HEK293 (cell line): ENCODE measurements at regions not wholly inside any gene's neighbourhood (a gene's known extent, or its start where the extent isn't known, plus 50 kb on each side); places are given as distances from the start of the nearest gene placed in this dataset.

Experiments used
- CTCF ChIA-PET: fragments of 350-600 bp; formaldehyde crosslinking; extraction: SDS; loops from one replicate; lab custom pipeline; 2021; ENCODE audit warnings: antibody characterized with exemption; lab: Yijun Ruan, JAX
- POLR2A ChIA-PET: fragments of 300-600 bp; formaldehyde crosslinking; extraction: SDS; loops from one replicate; lab custom pipeline; 2020; ENCODE audit warnings: antibody characterized with exemption, inconsistent platforms; lab: Yijun Ruan, JAX
- H3K27ac ChIP-seq: fragments of 200-500 bp; sonication (Bioruptor generic); 2 replicates; pipeline ENCODE4 v1.5.1; 2014; ENCODE audit warnings: low read depth, low read length, control low read depth, inconsistent platforms; ENCODE audit errors: extremely low read depth
- H3K36me3 ChIP-seq, 2 experiments: fragments of 200-500 bp in 1 of 2; sonication (Bioruptor generic) in 1 of 2; 1 replicate in 1 of 2; 2 replicates in 1 of 2; pipeline ENCODE4 v1.5.1; 2014 to 2017; ENCODE audit warnings: inconsistent platforms in 2 of 2, low read length in 2 of 2; ENCODE audit not compliant: control insufficient read depth in 2 of 2, insufficient read depth in 1 of 2
- H3K4me1 ChIP-seq: fragments of 200-500 bp; sonication (Bioruptor generic); 2 replicates; pipeline ENCODE4 v1.5.1; 2014; ENCODE audit warnings: mild to moderate bottlenecking, low read length, inconsistent platforms; ENCODE audit not compliant: control insufficient read depth, insufficient read depth
- H3K4me3 ChIP-seq: 2 replicates; pipeline ENCODE4 v1.5.1; 2011; ENCODE audit warnings: low read depth, mild to moderate bottlenecking, control low read depth, low read length, moderate library complexity
- H3K9me3 ChIP-seq: fragments of 200-500 bp; sonication (Bioruptor generic); 2 replicates; pipeline ENCODE4 v1.5.1; 2014; ENCODE audit warnings: low read depth, low read length, inconsistent platforms; ENCODE audit not compliant: control insufficient read depth, insufficient read depth
- SETDB1 ChIP-seq: IDR thresholded peaks from one replicate; pipeline ENCODE4 v1.6.1; 2017; ENCODE audit warnings: mild to moderate bottlenecking, low read length, moderate library complexity, mixed read lengths; ENCODE audit not compliant: insufficient read length
- SP3 ChIP-seq: fragments of 450-650 bp; formaldehyde crosslinking; IDR thresholded peaks from 2 replicates; pipeline ENCODE4 v1.5.1; 2016; ENCODE audit warnings: missing biosample characterization, missing genetic modification characterization
- ZBTB20 ChIP-seq: fragments of 450-650 bp; formaldehyde crosslinking; IDR thresholded peaks from 2 replicates; pipeline ENCODE4 v1.5.1; 2016; ENCODE audit warnings: missing biosample characterization, missing genetic modification characterization
- ZBTB7A ChIP-seq: fragments of 450-650 bp; formaldehyde crosslinking; IDR thresholded peaks from 2 replicates; pipeline ENCODE4 v1.5.1; 2016; ENCODE audit warnings: low read depth, missing biosample characterization, missing genetic modification characterization
- ZNF121 ChIP-seq: fragments of 450-650 bp; formaldehyde crosslinking; IDR thresholded peaks from 2 replicates; pipeline ENCODE4 v1.5.1; 2016; ENCODE audit warnings: missing biosample characterization, missing genetic modification characterization
- ZNF132 ChIP-seq: fragments of 450-650 bp; formaldehyde crosslinking; IDR thresholded peaks from 2 replicates; pipeline ENCODE4 v1.5.1; 2017; ENCODE audit warnings: missing biosample characterization, missing genetic modification characterization, borderline replicate concordance
- ZNF133 ChIP-seq: fragments of 450-650 bp; formaldehyde crosslinking; IDR thresholded peaks from 2 replicates; pipeline ENCODE4 v1.5.1; 2016; ENCODE audit warnings: missing biosample characterization, missing genetic modification characterization
- ZNF169 ChIP-seq: fragments of 450-650 bp; formaldehyde crosslinking; IDR thresholded peaks from 2 replicates; pipeline ENCODE4 v1.5.1; 2016; ENCODE audit warnings: missing biosample characterization, missing genetic modification characterization
- ZNF211 ChIP-seq: fragments of 450-650 bp; formaldehyde crosslinking; IDR thresholded peaks from 2 replicates; pipeline ENCODE4 v1.5.1; 2016; ENCODE audit warnings: low read depth, missing biosample characterization, missing genetic modification characterization
- ZNF239 ChIP-seq: fragments of 450-650 bp; formaldehyde crosslinking; IDR thresholded peaks from 2 replicates; pipeline ENCODE4 v1.5.1; 2016; ENCODE audit warnings: missing biosample characterization, missing genetic modification characterization
- ZNF24 ChIP-seq: fragments of 450-650 bp; formaldehyde crosslinking; IDR thresholded peaks from 2 replicates; pipeline ENCODE4 v1.5.1; 2016; ENCODE audit warnings: missing biosample characterization, missing genetic modification characterization
- ZNF266 ChIP-seq: fragments of 450-650 bp; formaldehyde crosslinking; IDR thresholded peaks from 2 replicates; pipeline ENCODE4 v1.5.1; 2016; ENCODE audit warnings: missing biosample characterization, missing genetic modification characterization, low read depth
- ZNF302 ChIP-seq: fragments of 450-650 bp; formaldehyde crosslinking; IDR thresholded peaks from 2 replicates; pipeline ENCODE4 v1.5.1; 2016; ENCODE audit warnings: missing biosample characterization, missing genetic modification characterization, low read depth
- ZNF341 ChIP-seq: fragments of 450-650 bp; formaldehyde crosslinking; IDR thresholded peaks from 2 replicates; pipeline ENCODE4; 2016; ENCODE audit warnings: low read depth, missing biosample characterization, missing genetic modification characterization
- ZNF366 ChIP-seq: fragments of 450-650 bp; formaldehyde crosslinking; conservative IDR thresholded peaks from 2 replicates; pipeline ENCODE4 v1.5.1; 2016; ENCODE audit warnings: missing biosample characterization, missing genetic modification characterization
- ZNF48 ChIP-seq: fragments of 450-650 bp; formaldehyde crosslinking; IDR thresholded peaks from 2 replicates; pipeline ENCODE4 v1.5.1; 2016; ENCODE audit warnings: missing biosample characterization, missing genetic modification characterization
- ZNF530 ChIP-seq: fragments of 450-650 bp; formaldehyde crosslinking; IDR thresholded peaks from 2 replicates; pipeline ENCODE4 v1.5.1; 2016; ENCODE audit warnings: low read depth, missing biosample characterization, missing genetic modification characterization
- ZNF600 ChIP-seq: fragments of 450-650 bp; formaldehyde crosslinking; IDR thresholded peaks from 2 replicates; pipeline ENCODE4 v1.5.1; 2016; ENCODE audit warnings: missing biosample characterization, missing genetic modification characterization
- ZNF776 ChIP-seq: fragments of 450-650 bp; formaldehyde crosslinking; IDR thresholded peaks from 2 replicates; pipeline ENCODE4 v1.5.0; 2017; ENCODE audit warnings: missing biosample characterization, missing genetic modification characterization, borderline replicate concordance
- ZNF791 ChIP-seq: fragments of 450-650 bp; formaldehyde crosslinking; IDR thresholded peaks from 2 replicates; pipeline ENCODE4 v1.5.1; 2016; ENCODE audit warnings: missing biosample characterization, missing genetic modification characterization
- ZNF792 ChIP-seq: fragments of 450-650 bp; formaldehyde crosslinking; IDR thresholded peaks from 2 replicates; pipeline ENCODE4 v1.5.1; 2016; ENCODE audit warnings: missing biosample characterization, missing genetic modification characterization
- ZNF837 ChIP-seq: fragments of 450-650 bp; formaldehyde crosslinking; IDR thresholded peaks from 2 replicates; pipeline ENCODE4 v1.5.1; 2016; ENCODE audit warnings: missing biosample characterization, missing genetic modification characterization
- ZNF843 ChIP-seq: fragments of 450-650 bp; formaldehyde crosslinking; IDR thresholded peaks from 2 replicates; pipeline ENCODE4 v1.5.1; 2016; ENCODE audit warnings: missing biosample characterization, missing genetic modification characterization
- ZSCAN23 ChIP-seq: fragments of 450-650 bp; formaldehyde crosslinking; IDR thresholded peaks from 2 replicates; pipeline ENCODE4 v1.5.1; 2016; ENCODE audit warnings: missing biosample characterization, missing genetic modification characterization
- TF ChIP-seq, protein P1 (sequence below): fragments of 450-650 bp; formaldehyde crosslinking; IDR thresholded peaks from 2 replicates; pipeline ENCODE4 v1.5.1; 2016; ENCODE audit warnings: missing biosample characterization, missing genetic modification characterization
- TF ChIP-seq, protein P2 (sequence below): fragments of 450-650 bp; formaldehyde crosslinking; IDR thresholded peaks from 2 replicates; pipeline ENCODE4 v1.5.1; 2016; ENCODE audit warnings: missing biosample characterization, missing genetic modification characterization, low read depth
- TF ChIP-seq, protein P3 (sequence below): fragments of 450-650 bp; formaldehyde crosslinking; IDR thresholded peaks from 2 replicates; pipeline ENCODE4 v1.5.1; 2017; ENCODE audit warnings: missing biosample characterization, missing genetic modification characterization

DNA sequence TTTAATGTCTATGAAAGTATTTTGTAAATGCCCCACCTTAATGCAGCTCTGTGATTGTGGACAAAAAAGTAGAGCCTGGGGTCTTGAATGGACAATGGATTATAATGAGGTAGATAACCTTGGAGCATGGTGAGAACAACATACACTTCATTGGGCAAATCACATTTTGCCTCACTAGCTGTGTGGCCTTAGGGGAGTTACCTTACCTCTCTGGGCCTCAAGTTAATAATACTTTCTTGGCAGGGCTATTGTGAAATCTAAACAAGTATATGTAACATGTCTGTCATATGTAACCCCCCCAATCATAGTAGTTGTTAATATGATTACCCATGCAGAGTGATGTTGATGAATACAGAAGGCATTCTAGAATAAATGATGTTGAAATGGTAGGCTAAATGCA, 213.6 kb upstream of the ANKRD55 start:
- Histone ChIP-seq H3K27ac (no peak overlapping the region), H3K9me3 (no peaks in the 10 kb centered on the region), H3K4me1 (peaks cover under 1% of the 10 kb centered on the region; the same call in 1 of the 2 replicates), H3K36me3 (no peaks in the 10 kb centered on the region), H3K4me3 (no peak overlapping the region)
- ChIA-PET POLR2A (no interaction called here), CTCF (interaction anchor here (0.6 kb wide), 1 partner anchor 44 kb away, joined by 3 read pairs; no protein-coding TSS in a partner anchor)
- TF ChIP-seq, protein P1, sequence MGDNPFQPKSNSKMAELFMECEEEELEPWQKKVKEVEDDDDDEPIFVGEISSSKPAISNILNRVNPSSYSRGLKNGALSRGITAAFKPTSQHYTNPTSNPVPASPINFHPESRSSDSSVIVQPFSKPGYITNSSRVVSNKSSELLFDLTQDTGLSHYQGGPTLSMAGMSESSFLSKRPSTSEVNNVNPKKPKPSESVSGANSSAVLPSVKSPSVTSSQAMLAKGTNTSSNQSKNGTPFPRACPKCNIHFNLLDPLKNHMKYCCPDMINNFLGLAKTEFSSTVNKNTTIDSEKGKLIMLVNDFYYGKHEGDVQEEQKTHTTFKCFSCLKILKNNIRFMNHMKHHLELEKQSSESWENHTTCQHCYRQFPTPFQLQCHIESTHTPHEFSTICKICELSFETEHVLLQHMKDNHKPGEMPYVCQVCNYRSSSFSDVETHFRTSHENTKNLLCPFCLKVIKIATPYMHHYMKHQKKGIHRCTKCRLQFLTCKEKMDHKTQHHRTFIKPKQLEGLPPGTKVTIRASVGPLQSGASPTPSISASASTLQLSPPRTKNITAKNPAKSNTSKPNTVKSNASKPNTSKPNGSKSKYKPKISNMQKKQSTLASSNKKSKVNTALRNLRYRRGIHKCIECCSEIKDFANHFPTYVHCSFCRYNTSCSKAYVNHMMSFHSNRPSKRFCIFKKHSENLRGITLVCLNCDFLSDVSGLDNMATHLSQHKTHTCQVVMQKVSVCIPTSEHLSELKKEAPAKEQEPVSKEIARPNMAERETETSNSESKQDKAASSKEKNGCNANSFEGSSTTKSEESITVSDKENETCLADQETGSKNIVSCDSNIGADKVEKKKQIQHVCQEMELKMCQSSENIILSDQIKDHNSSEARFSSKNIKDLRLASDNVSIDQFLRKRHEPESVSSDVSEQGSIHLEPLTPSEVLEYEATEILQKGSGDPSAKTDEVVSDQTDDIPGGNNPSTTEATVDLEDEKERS (tag by site-specific recombination): no peak
- TF ChIP-seq ZNF792 (no peak), ZBTB20 (tag by site-specific recombination) (no peak), ZNF132 (tag by site-specific recombination) (no peak), SP3 (tag by site-specific recombination) (no peak), ZNF24 (tag by site-specific recombination) (no peak), ZNF600 (tag by site-specific recombination) (no peak), ZNF48 (tag by site-specific recombination) (no peak), ZNF791 (tag by site-specific recombination) (no peak), ZNF211 (tag by site-specific recombination) (no peak), ZNF302 (no peak), ZBTB7A (tag by site-specific recombination) (no peak), ZNF843 (no peak)
- TF ChIP-seq, protein P2, sequence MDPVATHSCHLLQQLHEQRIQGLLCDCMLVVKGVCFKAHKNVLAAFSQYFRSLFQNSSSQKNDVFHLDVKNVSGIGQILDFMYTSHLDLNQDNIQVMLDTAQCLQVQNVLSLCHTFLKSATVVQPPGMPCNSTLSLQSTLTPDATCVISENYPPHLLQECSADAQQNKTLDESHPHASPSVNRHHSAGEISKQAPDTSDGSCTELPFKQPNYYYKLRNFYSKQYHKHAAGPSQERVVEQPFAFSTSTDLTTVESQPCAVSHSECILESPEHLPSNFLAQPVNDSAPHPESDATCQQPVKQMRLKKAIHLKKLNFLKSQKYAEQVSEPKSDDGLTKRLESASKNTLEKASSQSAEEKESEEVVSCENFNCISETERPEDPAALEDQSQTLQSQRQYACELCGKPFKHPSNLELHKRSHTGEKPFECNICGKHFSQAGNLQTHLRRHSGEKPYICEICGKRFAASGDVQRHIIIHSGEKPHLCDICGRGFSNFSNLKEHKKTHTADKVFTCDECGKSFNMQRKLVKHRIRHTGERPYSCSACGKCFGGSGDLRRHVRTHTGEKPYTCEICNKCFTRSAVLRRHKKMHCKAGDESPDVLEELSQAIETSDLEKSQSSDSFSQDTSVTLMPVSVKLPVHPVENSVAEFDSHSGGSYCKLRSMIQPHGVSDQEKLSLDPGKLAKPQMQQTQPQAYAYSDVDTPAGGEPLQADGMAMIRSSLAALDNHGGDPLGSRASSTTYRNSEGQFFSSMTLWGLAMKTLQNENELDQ (tag by site-specific recombination): no peak
- TF ChIP-seq, protein P3, sequence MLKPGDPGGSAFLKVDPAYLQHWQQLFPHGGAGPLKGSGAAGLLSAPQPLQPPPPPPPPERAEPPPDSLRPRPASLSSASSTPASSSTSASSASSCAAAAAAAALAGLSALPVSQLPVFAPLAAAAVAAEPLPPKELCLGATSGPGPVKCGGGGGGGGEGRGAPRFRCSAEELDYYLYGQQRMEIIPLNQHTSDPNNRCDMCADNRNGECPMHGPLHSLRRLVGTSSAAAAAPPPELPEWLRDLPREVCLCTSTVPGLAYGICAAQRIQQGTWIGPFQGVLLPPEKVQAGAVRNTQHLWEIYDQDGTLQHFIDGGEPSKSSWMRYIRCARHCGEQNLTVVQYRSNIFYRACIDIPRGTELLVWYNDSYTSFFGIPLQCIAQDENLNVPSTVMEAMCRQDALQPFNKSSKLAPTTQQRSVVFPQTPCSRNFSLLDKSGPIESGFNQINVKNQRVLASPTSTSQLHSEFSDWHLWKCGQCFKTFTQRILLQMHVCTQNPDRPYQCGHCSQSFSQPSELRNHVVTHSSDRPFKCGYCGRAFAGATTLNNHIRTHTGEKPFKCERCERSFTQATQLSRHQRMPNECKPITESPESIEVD (tag by site-specific recombination): no peak

DNA sequence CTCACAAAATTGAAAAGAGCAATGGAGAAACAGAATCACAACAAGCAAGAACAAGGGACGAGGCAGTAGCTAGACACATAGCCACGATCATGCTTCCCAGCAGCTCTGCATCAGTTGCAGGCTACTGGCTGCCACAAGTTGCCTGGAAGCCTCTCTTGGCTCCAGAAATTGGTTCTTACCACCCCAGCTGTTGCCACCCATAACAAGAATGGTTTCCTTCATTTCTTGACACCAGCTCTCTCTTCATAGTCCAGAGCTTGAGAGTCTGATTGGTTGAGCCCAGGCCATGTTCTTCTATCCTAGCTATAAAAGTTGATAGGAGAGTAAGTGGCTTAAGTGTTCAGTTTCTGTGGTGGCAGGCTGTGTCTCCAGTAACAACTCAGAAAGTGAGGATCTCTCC, 210.7 kb upstream of the ANKRD55 start:
- TF ChIP-seq ZNF48 (tag by site-specific recombination): no peak
- TF ChIP-seq ZNF837 (tag by site-specific recombination): no peak
- no peak for TF ChIP-seq ZBTB20 (tag by site-specific recombination)
- TF ChIP-seq ZNF266 (tag by site-specific recombination): no peak
- no peak for TF ChIP-seq ZNF366 (tag by site-specific recombination)
- no peak for TF ChIP-seq ZNF530 (tag by site-specific recombination)
- TF ChIP-seq SETDB1: no peak
- TF ChIP-seq ZNF341: no peak
- no peak for TF ChIP-seq ZNF121 (tag by site-specific recombination)
- no peak for TF ChIP-seq ZNF239 (tag by site-specific recombination)
- no peak for TF ChIP-seq ZNF169
- TF ChIP-seq ZNF776: no peak
- no peak for TF ChIP-seq ZSCAN23 (tag by site-specific recombination)
- no peak for TF ChIP-seq ZNF133
- Histone ChIP-seq H3K36me3 (no peaks in the 10 kb centered on the region), H3K27ac (no peak overlapping the region), H3K4me1 (peaks cover 8% of the 10 kb centered on the region; the same call in 1 of the 2 replicates), H3K9me3 (no peaks in the 10 kb centered on the region), H3K4me3 (no peak overlapping the region)
- ChIA-PET POLR2A (no interaction called here), CTCF (interaction anchor here (0.6 kb wide), 1 partner anchor 394 kb away, joined by 3 read pairs; no protein-coding TSS in a partner anchor)
